CD14-positive monocyte (primary cell): ENCODE measurements at regions not wholly inside any gene's neighbourhood (a gene's known extent, or its start where the extent isn't known, plus 50 kb on each side); places are given as distances from the start of the nearest gene placed in this dataset.

Source experiments
- DNase-seq, 3 donors: peaks; one replicate each; pipeline ENCODE4 v3.0.0-alpha.2; 2011 to 2022
- H2AFZ ChIP-seq: 2 replicates; pipeline ENCODE4 v1.6.0; 2012; ENCODE audit warnings: mild to moderate bottlenecking, low read depth, low read length, inconsistent platforms; ENCODE audit not compliant: insufficient read depth, poor library complexity, severe bottlenecking
- H3K27ac ChIP-seq, 2 donors: 1 replicate in 1 of 2; 2 replicates in 1 of 2; pipeline ENCODE4 v1.5.1; 2012 to 2013; ENCODE audit warnings: low read length in 2 of 2, control low read depth in 1 of 2, inconsistent platforms in 1 of 2, low read depth in 1 of 2, mild to moderate bottlenecking in 1 of 2
- H3K27me3 ChIP-seq, 2 donors: one replicate each; pipeline versions ENCODE4 v1.6.0 to v1.6.1; 2011 to 2013; ENCODE audit warnings: low read length in 2 of 2; ENCODE audit not compliant: control insufficient read depth in 2 of 2, insufficient read depth in 2 of 2
- H3K36me3 ChIP-seq, 2 donors: replicated peaks in 1 of 2; 1 replicate in 1 of 2; 2 replicates in 1 of 2; pipeline versions ENCODE4 v1.5.1 to v1.6.1; 2012 to 2013; ENCODE audit warnings: low read length in 2 of 2, control low read depth in 1 of 2, inconsistent platforms in 1 of 2, mild to moderate bottlenecking in 1 of 2; ENCODE audit not compliant: insufficient read depth in 2 of 2, control insufficient read depth in 1 of 2
- H3K4me1 ChIP-seq, 2 donors: 1 replicate in 1 of 2; 2 replicates in 1 of 2; pipeline versions ENCODE4 v1.5.1 to v1.6.1; 2012 to 2013; ENCODE audit warnings: low read length in 2 of 2, control low read depth in 1 of 2, inconsistent platforms in 1 of 2, mild to moderate bottlenecking in 1 of 2, moderate library complexity in 1 of 2; ENCODE audit not compliant: insufficient read depth in 2 of 2, control insufficient read depth in 1 of 2
- H3K4me2 ChIP-seq: replicated peaks from 2 replicates; pipeline ENCODE3; 2012; ENCODE audit warnings: low read length, moderate library complexity, mild to moderate bottlenecking; ENCODE audit not compliant: poor library complexity, severe bottlenecking; ENCODE audit errors: extremely low read depth
- H3K4me3 ChIP-seq, 3 experiments: fragments of 200-600 bp in 1 of 3; sonication (generic) in 1 of 3; replicated peaks in 1 of 3; 1 replicate in 2 of 3; 2 replicates in 1 of 3; pipeline ENCODE4 v1.5.1; 2011 to 2013; ENCODE audit warnings: low read length in 3 of 3, mild to moderate bottlenecking in 3 of 3, control low read depth in 2 of 3, low read depth in 2 of 3, inconsistent platforms in 1 of 3, moderate library complexity in 1 of 3
- H3K79me2 ChIP-seq: 2 replicates; pipeline ENCODE4 v1.6.0; 2012; ENCODE audit warnings: mild to moderate bottlenecking, control low read depth, inconsistent platforms, low read length, moderate library complexity; ENCODE audit not compliant: insufficient read depth
- H3K9ac ChIP-seq: 2 replicates; pipeline ENCODE4 v1.6.0; 2017; ENCODE audit warnings: low read length, mild to moderate bottlenecking; ENCODE audit not compliant: insufficient read depth, poor library complexity, severe bottlenecking
- H3K9me3 ChIP-seq, 2 donors: replicated peaks in 1 of 2; 1 replicate in 1 of 2; 2 replicates in 1 of 2; pipeline versions ENCODE4 v1.5.1 to v1.6.1; 2012 to 2013; ENCODE audit warnings: low read length in 2 of 2, control low read depth in 1 of 2; ENCODE audit not compliant: control insufficient read depth in 1 of 2, insufficient read depth in 1 of 2
- H4K20me1 ChIP-seq: 2 replicates; pipeline ENCODE4 v1.6.0; 2012; ENCODE audit warnings: mild to moderate bottlenecking, low read length, control low read depth, moderate library complexity; ENCODE audit not compliant: insufficient read depth
- H3K27ac Mint-ChIP-seq, 7 donors: one replicate each; pipeline ENCODE4 v1.8.0; 2020; ENCODE audit warnings: mild to moderate bottlenecking in 7 of 7, mixed read lengths in 7 of 7, moderate library complexity in 6 of 7, inconsistent platforms in 2 of 7
- H3K27me3 Mint-ChIP-seq, 3 donors: one replicate each; pipeline ENCODE4 v1.8.0; 2021 to 2022; ENCODE audit warnings: low read depth in 3 of 3, mild to moderate bottlenecking in 3 of 3, mixed read lengths in 3 of 3, moderate library complexity in 3 of 3, inconsistent platforms in 1 of 3
- H3K36me3 Mint-ChIP-seq, 2 donors: one replicate each; pipeline ENCODE4 v1.8.0; 2020; ENCODE audit warnings: mixed read lengths in 2 of 2, inconsistent platforms in 1 of 2, mild to moderate bottlenecking in 1 of 2
- H3K4me1 Mint-ChIP-seq: one replicate; pipeline ENCODE4 v1.8.0; 2020; ENCODE audit warnings: mild to moderate bottlenecking, mixed read lengths
- H3K4me3 Mint-ChIP-seq, 2 donors: one replicate each; pipeline ENCODE4 v1.8.0; 2020; ENCODE audit warnings: mild to moderate bottlenecking in 2 of 2, mixed read lengths in 2 of 2, moderate library complexity in 1 of 2
- H3K9me3 Mint-ChIP-seq, 7 donors: one replicate each; pipeline ENCODE4 v1.8.0; 2020 to 2022; ENCODE audit warnings: mixed read lengths in 7 of 7, mild to moderate bottlenecking in 6 of 7, moderate library complexity in 6 of 7, inconsistent platforms in 2 of 7
- WGBS: methylation state at CpG from one replicate; pipeline ENCODE4 v1.1.5; 2013; ENCODE audit warnings: missing lambda C conversion rate; ENCODE audit not compliant: insufficient coverage; 5-methylcytosine and 5-hydroxymethylcytosine counted together
- intact Hi-C, 2 donors: fragments of 100-400 bp; cut with micrococcal nuclease; formaldehyde crosslinking; loops; one replicate each; pipeline versions ENCODE4 v1.15.0 to v1.15.1; 2023
- TF ChIP-seq, protein P1 (sequence below): fragments of 200-600 bp; IDR thresholded peaks from one replicate; pipeline ENCODE4 v1.8.0; 2022; ENCODE audit warnings: antibody characterized with exemption, mild to moderate bottlenecking

- Histone ChIP-seq H3K79me2 (no peaks in the 10 kb centered on the region), H3K4me2 (no peak overlapping the region), H3K4me1 (no peaks in the 10 kb centered on the region), H3K9ac (no peak overlapping the region), H3K27ac (no peak overlapping the region), H2AFZ (no peak overlapping the region), H3K36me3 (no peaks in the 10 kb centered on the region), H3K27me3 (no peaks in the 10 kb centered on the region), H4K20me1 (no peaks in the 10 kb centered on the region), H3K9me3 (peaks cover 0 to 5% of the 10 kb centered on the region in 2 donors), H3K4me3 (no peak overlapping the region)
- TF ChIP-seq, protein P1, sequence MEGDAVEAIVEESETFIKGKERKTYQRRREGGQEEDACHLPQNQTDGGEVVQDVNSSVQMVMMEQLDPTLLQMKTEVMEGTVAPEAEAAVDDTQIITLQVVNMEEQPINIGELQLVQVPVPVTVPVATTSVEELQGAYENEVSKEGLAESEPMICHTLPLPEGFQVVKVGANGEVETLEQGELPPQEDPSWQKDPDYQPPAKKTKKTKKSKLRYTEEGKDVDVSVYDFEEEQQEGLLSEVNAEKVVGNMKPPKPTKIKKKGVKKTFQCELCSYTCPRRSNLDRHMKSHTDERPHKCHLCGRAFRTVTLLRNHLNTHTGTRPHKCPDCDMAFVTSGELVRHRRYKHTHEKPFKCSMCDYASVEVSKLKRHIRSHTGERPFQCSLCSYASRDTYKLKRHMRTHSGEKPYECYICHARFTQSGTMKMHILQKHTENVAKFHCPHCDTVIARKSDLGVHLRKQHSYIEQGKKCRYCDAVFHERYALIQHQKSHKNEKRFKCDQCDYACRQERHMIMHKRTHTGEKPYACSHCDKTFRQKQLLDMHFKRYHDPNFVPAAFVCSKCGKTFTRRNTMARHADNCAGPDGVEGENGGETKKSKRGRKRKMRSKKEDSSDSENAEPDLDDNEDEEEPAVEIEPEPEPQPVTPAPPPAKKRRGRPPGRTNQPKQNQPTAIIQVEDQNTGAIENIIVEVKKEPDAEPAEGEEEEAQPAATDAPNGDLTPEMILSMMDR: no peak
- intact Hi-C loops: no loop called here
- Mint-ChIP-seq H3K9me3 (peaks cover 2 to 15% (median 8%) of the 10 kb centered on the region in 7 donors), H3K36me3 (no peaks in the 10 kb centered on the region), H3K27me3 (no peaks in the 10 kb centered on the region), H3K27ac (no peak overlapping the region), H3K4me3 (no peak overlapping the region), H3K4me1 (no peaks in the 10 kb centered on the region)
- 33% methylated on average over 1 of the region's 1 CpG for WGBS
- no peak for DNase-seq
These were observed 351.5 kb upstream of the ZP4 start for GRCh38 chr1:238242181-238242580.

- Histone ChIP-seq H3K27ac (no peak overlapping the region), H3K9ac (no peak overlapping the region), H4K20me1 (no peaks in the 10 kb centered on the region), H3K27me3 (no peaks in the 10 kb centered on the region), H3K36me3 (no peaks in the 10 kb centered on the region), H2AFZ (no peak overlapping the region), H3K4me3 (no peak overlapping the region), H3K79me2 (no peaks in the 10 kb centered on the region), H3K4me1 (no peaks in the 10 kb centered on the region), H3K9me3 (peaks cover 0 to 5% of the 10 kb centered on the region in 2 donors), H3K4me2 (no peak overlapping the region)
- Mint-ChIP-seq H3K36me3 (no peaks in the 10 kb centered on the region), H3K27ac (no peak overlapping the region), H3K4me3 (no peak overlapping the region), H3K4me1 (no peaks in the 10 kb centered on the region), H3K9me3 (peaks cover 2 to 15% (median 10%) of the 10 kb centered on the region in 7 donors), H3K27me3 (no peaks in the 10 kb centered on the region)
- DNase-seq: no peak
- WGBS: no CpG with 5 or more reads among the region's 3 CpGs
- TF ChIP-seq, protein P1: no peak
- intact Hi-C loops: no loop called here
These were observed 350.9 kb upstream of the ZP4 start for GRCh38 chr1:238241607-238242006.
